ENCODE measurements at regions not wholly inside any gene's neighbourhood (a gene's known extent, or its start where the extent isn't known, plus 50 kb on each side); places are given as distances from the start of the nearest gene placed in this dataset.

- no peak for DNase-seq (ENCODE audit: low spot score)
These were observed 129.9 kb upstream of the RIPOR2 start for GRCh38 chr6:25065666-25066065.

- DNase-seq (ENCODE audit: low spot score): no peak
These were observed 130.8 kb upstream of the RIPOR2 start for GRCh38 chr6:25066593-25066992.

DNA sequence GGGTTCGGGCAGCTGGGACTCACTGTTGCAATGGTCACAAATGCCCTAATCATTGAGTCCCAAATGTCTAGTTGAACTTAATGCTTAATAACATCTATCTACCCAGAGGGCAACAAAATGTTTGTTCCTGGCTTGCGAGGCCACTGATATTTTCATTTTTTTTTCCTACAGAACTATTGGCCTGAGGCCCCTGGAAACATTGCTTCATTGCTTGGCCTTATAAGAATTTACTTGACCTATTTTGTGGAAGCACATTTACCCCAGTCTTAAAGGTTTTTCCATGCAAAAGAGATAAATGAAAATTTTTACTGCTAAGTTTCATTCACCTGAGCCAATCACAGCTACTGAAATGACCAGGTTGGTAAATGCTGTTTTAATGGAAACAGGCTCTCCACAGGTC lies 133.1 kb upstream of the RIPOR2 start:
- no peak for DNase-seq (ENCODE audit: low spot score)

DNA sequence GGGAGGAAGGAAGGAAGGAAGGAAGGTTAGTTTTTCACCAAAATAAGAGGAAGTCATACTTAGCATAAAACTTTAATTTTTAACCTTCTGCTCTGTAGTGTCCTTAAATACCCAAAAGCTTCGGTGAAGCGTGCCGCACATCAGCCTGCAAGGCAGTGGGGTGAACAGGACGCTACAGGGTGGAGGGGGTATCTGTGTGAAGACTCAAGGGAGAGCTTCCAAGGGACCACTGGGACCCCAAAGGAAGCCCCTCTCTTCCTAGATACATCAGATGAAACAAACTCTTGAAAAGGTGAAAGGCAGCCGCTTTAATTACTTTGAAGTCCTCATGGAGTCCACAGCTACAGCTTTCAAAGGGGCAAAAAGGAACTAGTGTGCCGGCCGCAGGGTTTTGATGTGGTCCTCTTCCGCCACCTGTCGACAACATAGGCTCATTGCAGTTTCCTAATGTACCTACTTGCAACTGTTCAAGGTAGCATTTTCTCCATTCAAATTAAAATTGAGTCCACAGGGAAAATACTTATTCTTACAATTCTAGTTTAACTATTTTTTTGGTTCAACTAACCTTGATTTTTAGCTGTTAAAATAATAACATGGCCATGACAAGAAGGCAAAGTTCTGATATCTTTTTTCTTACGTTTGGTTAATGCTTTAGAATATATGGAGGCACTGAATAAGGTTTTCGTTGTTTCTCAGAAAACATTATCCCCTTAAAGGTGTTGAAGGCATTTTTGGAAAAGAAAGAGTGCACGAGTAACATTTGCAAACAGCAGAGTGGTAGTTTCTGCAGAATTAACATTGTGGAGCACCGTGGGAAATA lies 135.0 kb upstream of the RIPOR2 start:
- peak; percentile 70 for DNase-seq (ENCODE audit: low spot score)

- no peak for DNase-seq (ENCODE audit: low spot score)
These were observed 142.4 kb upstream of the RIPOR2 start for GRCh38 chr6:25078141-25078540.

- no peak for DNase-seq (ENCODE audit: low spot score)
These were observed 148.2 kb upstream of the RIPOR2 start for GRCh38 chr6:25083784-25084507.

GRCh38 chr6:25084508-25084833 lies 148.7 kb upstream of the RIPOR2 start:
- DNase-seq (ENCODE audit: low spot score): no peak

- DNase-seq (ENCODE audit: low spot score): no peak
These were observed 150.0 kb upstream of the RIPOR2 start for GRCh38 chr6:25085756-25086155.

DNA sequence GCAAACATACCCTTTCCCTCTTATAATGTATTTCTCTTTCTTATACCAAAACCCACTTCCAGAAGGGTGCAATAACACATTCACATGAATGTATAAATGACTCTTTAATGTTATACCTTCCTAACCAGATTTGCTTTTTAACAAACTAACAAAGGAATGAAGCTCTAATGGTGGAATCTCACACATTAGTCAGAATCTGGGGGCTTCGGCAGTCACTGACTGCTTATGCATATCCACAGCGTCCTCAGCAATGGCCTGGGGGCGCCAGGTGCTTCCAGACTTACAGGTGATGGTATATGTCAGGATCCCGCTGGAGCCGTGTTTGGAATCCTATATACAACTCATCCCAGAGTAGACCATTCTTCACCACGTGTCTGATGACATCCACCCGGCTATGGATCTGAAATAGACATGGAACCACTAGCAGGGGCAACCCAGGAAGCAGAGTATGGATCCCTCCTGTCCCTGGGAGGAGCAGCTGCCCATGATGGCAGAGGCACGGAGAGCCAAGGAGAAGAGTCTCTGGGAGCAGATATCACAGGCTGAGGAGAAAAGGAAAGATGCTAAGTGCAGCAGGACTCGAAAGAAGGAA lies 150.8 kb upstream of the RIPOR2 start:
- DNase-seq (ENCODE audit: low spot score): no peak

DNA sequence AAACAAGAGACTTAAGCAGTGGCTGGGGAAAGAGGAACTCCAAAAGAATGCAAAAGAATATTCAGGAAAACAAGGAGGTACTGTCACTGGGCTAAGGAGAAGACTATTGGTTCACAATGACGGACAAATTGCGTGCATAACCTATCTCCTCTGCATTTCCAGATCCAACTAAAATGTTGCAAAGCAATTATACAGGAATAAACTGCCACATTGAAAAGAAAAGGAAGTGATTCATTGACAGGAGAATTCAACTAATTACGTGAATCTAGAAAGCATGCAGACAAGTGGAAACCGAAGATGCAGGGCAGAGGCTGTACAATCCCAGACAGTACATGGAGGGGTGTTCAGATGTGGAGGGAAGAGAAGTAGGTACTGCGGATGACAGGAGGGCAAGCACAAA lies 152.8 kb upstream of the RIPOR2 start:
- DNase-seq (ENCODE audit: low spot score): no peak

GRCh38 chr6:25089442-25089841 lies 153.7 kb upstream of the RIPOR2 start:
- DNase-seq (ENCODE audit: low spot score): no peak

DNA sequence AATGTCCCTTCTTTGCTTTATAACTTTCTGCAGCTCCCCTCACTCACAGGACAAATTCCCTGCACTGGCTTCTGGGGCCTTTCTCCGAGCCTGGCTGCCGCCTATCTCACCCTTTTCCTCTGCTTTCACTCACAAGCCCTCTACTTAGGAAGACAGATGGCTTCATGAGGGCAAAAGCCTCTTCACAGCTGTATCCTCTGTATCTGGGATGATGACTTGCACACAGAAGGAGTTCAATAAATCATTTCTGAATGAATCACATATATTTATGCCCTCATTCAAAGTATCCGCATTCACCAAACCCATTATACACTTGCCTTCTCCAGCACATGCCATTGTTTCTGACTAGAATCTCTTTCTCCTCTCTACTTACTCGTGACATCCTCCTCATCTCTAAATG lies 159.0 kb upstream of the RIPOR2 start:
- no peak for DNase-seq (ENCODE audit: low spot score)

DNA sequence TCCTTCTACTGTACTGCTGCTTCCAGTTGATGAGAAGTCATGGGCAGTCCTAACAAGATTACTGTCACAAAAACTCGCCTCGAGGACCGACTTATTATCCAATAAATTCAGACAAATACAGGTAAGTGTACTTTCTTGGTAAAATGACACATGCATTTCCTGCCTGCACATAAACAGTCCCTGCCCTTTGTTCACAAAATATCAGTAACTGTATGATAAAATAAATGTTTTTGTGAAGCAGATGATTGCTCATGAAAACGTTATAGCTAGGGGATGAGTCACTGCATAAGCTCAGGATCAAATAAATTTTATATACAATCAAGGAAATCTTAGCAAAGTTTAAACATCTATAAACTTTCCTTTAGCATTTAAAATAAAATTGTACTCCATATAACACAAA lies 164.5 kb upstream of the RIPOR2 start:
- DNase-seq (ENCODE audit: low spot score): no peak

DNA sequence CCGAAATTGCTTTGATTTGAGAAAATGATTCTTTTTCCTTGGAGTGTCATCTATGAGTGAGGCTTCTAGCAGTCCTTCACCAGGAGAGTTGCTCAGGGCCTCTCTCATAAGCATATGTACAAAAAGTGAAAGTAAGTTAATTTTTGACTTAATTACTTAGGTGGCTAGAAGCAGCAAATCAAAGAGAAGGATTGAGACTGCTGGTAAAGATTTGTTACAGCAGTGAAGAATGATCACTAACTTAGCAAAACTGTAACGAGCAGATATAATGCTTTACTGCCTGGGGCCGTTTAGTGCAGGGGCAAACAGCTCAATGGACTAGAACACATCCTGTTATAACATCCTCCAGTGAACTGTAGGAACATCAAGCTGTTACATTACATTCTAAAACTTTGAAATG lies 167.8 kb upstream of the RIPOR2 start:
- DNase-seq (ENCODE audit: low spot score): no peak

DNA sequence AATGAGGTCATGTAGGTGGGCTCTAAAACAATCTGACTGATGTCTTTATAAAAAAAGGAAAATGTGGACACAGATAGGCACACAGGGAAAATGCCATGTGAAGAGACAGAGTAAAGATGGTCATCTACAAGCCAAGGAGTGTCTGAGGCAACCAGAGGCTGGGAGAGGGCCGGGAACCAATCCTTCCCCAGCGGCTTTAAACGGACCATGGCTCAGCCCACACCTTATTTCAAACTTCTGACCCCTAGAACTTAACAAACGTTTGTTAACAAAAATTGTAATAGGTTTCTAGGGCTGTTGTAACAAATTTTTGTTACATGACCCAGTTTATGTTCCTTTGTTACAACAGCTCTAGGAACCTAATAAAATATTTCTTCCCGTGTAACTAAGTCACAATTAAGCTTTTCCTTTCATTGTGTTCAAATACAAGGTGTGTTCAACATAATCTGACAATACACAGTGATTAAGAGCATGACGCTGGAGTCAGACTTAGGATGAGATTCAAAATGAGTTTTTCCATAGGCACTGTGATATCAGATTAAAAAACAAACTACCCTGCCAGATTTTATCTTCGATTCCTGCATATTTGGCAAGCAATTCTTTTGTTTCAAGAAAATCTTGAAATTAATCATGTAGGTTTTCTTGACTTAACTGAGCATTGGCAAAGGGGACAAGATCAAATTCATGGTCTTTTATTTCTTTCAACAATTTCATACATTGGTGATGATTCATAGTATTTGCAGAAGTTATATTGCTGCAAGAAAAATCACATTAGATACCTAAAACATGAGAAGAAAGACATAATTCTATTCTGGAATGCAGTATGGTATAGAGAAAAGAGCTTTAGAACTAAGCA lies 169.5 kb upstream of the RIPOR2 start:
- no peak for DNase-seq (ENCODE audit: low spot score)

DNA sequence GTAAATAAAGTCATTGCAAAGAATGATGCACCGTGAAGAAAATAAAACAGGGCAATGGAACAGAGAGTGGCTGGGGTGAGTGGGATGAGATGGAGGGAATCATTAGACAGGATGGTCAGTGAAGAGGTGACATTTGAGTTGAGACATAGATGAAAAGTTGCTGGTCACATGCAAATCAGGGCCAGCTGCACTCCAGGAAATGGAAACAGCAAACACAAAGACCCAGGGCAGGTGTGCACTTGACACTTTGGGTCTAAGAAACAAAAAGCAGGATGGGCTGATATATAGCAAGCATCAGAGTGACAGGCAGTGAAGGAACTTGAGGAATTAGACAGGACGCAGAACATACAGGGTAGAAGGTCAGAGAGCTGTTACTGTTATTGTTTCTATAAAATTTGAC lies 171.5 kb upstream of the RIPOR2 start:
- no peak for DNase-seq (ENCODE audit: low spot score)

DNA sequence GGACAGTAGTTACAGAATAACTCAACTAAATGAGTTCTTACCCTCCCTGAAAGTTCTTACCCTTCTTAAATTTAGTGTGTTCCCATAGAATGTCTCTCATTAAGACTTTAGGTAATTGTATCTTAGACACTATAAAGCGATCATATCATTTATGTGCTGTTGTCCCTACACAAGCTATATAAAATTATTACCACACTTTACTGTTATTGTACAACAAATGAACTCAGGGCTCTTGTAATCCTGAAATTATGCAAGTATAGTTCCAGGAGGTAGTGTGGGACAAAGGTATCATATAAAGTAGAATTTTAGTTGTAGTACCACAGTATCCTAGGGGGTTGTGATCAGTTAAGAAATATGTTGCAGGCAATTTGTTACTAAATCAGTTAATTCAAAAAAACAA lies 167.4 kb upstream of the CARMIL1 start:
- DNase-seq (ENCODE audit: low spot score): no peak

DNA sequence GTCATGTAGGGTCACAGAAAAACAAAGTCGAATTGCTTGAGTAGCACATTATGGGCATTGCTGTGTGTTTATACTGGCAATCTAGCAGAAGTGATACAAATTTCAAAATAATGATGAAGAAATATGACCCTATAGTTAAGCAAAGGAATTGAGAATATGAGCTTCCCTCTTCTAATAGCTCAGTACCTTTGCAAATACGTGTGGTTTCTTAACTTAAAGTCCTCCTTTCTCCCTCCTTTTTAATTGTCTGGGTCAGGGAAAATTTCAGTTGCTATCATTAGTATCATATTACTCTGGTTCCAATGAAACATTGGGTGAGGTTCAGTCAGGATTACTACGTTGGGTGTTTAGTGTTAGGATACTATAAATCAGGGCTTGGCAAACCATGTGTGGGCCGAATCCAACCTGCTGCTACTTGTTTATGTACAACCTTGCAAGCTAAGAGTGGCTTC lies 166.8 kb upstream of the CARMIL1 start:
- no peak for DNase-seq (ENCODE audit: low spot score)

GRCh38 chr6:25113436-25113835 lies 165.7 kb upstream of the CARMIL1 start:
- no peak for DNase-seq (ENCODE audit: low spot score)

- DNase-seq (ENCODE audit: low spot score): no peak
These were observed 161.1 kb upstream of the CARMIL1 start for GRCh38 chr6:25118038-25118437.

DNA sequence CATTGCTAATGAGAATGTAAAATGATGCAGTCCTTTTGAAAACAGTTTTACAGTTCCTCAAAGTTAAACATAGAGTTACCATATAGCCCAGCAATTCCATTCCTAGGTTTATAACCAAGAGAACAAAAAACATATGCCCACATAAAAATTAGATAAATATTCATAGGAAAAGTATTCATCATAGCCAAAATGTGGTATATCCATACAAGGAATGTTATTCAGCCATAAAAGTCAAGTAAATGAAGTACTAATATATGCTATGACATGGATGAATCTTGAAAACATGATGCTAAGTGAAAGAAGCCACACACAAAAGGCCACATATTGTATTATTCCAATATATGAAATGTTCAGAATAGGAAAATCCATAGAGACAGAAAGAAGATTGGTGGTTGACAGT lies 158.0 kb upstream of the CARMIL1 start:
- DNase-seq (ENCODE audit: low spot score): no peak

DNA sequence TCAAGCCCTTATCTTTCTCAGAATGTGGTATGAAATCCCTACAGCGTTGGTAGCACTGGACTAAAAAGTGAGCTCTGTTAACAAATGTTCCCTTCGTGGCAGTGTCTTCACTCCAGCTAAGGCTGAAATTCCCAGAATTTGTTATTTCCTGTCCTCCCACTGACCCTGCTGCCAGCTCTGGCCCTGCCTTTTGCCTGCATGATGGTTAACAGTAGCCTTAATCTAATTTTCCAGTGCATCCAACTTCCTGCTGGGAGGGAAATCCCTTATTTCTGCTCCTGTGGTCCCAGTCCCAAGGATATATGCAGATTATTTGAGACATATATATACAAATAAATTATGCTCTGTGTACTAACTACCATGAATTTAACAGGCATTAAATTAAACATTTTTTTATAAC lies 157.2 kb upstream of the CARMIL1 start:
- peak; percentile 45 for DNase-seq (ENCODE audit: low spot score)
